ENCODE measurements at regions not wholly inside any gene's neighbourhood (a gene's known extent, or its start where the extent isn't known, plus 50 kb on each side); places are given as distances from the start of the nearest gene placed in this dataset.

DNA sequence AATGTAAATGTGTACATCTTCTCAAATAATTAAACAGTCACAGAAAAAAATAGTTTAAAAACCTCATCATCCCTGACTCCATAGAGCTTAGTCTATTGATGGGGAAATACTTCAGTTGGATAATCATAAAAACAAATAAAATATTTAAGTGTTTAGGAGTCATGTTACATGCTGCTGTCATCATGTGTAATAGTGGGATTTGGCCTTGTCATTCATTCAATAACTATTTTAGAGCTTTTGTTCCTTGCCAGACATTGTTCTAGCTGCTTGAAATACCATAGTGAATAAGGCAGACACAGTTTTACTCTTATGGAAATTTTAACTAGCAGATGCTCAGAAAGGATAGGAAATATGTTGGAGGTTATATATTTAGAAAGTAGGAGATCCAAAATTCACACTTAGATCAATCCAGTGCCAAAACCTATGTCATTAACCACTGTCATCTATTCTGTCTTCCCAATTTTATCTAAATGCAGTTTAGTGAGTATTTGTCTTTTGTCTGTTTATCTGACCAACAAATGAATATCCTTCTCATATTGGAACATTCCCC is 324.7 kb downstream of the CASP12 start:
- no peak overlapping the region for H4K5ac ChIP-seq (ENCODE audit: insufficient read length, low read depth, low read length)
- H4K20me1 ChIP-seq (replicated peaks in 1 of 2; ENCODE audit: control insufficient read depth in 1 of 2, insufficient read depth in 2 of 2, low read length in 2 of 2): no peaks in the 10 kb centered on the region
- no peak overlapping the region for H4K8ac ChIP-seq (ENCODE audit: extremely low read depth, insufficient read depth, low read length)
- H3K27me3 ChIP-seq (replicated peaks in 1 of 4; ENCODE audit: control insufficient read depth in 3 of 4, extremely low read depth in 1 of 4, insufficient read depth in 3 of 4, low read length in 3 of 4): no peaks in the 10 kb centered on the region
- no peak overlapping the region for H3K9ac ChIP-seq (replicated peaks in 1 of 4; ENCODE audit: extremely low read depth in 1 of 4, low read depth in 3 of 4, low read length in 3 of 4)
- H3K23me2 ChIP-seq (ENCODE audit: low read depth, low read length): no peaks in the 10 kb centered on the region
- H3K4me2 ChIP-seq (ENCODE audit: insufficient read depth in 1 of 2, low read depth in 2 of 2, low read length in 2 of 2): no peak overlapping the region
- no peak overlapping the region for H3K4ac ChIP-seq (replicated peaks; ENCODE audit: insufficient read length, low read depth, low read length)
- ChIA-PET POLR2A (ENCODE audit: partially characterized antibody) (no interaction called here), CTCF (ENCODE audit: partially characterized antibody) (no interaction called here)
- TF ChIP-seq EZH2 (IDR thresholded peaks at IDR 0.05; ENCODE audit: low read depth, low read length, severe bottlenecking) (no peak), GTF2F1 (IDR thresholded peaks at IDR 0.05; ENCODE audit: borderline replicate concordance, low read depth, low read length) (no peak), BCL11A (IDR thresholded peaks at IDR 0.05; ENCODE audit: low read depth in 2 of 2, low read length in 2 of 2) (no peak), CBX5 (IDR thresholded peaks at IDR 0.05; ENCODE audit: low read depth, low read length) (no peak), RFX5 (IDR thresholded peaks at IDR 0.05; ENCODE audit: borderline replicate concordance, low read depth, low read length) (no peak), HDAC6 (IDR thresholded peaks at IDR 0.05; ENCODE audit: low read depth, low read length) (no peak), SP1 (IDR thresholded peaks at IDR 0.05; ENCODE audit: low read depth, low read length) (no peak), CREB1 (IDR thresholded peaks at IDR 0.05) (no peak), KDM4A (IDR thresholded peaks at IDR 0.05; ENCODE audit: low read depth, low read length, severe bottlenecking) (no peak), SP2 (IDR thresholded peaks at IDR 0.05; ENCODE audit: low read length) (no peak), POLR2A (IDR thresholded peaks at IDR 0.05; ENCODE audit: control extremely low read depth in 1 of 2, low read depth in 2 of 2, low read length in 2 of 2) (no peak), SAP30 (IDR thresholded peaks at IDR 0.05; ENCODE audit: insufficient read depth, insufficient replicate concordance, low read length) (no peak), NANOG (IDR thresholded peaks at IDR 0.05; ENCODE audit: insufficient read depth, low read depth, low read length, poor library complexity, severe bottlenecking) (no peak), CHD2 (IDR thresholded peaks at IDR 0.05; ENCODE audit: low read length) (no peak), TCF12 (IDR thresholded peaks at IDR 0.05; ENCODE audit: low read depth, low read length) (no peak), EP300 (IDR thresholded peaks at IDR 0.05; ENCODE audit: borderline replicate concordance in 1 of 2, low read depth in 2 of 2, low read length in 2 of 2) (no peak), BACH1 (IDR thresholded peaks at IDR 0.05; ENCODE audit: low read length) (no peak)
- no peak overlapping the region for H3K18ac ChIP-seq (ENCODE audit: extremely low read depth, low read length)
- H3K27ac ChIP-seq (ENCODE audit: low read depth, low read length): no peak overlapping the region
- H3K9me3 ChIP-seq (ENCODE audit: insufficient read depth in 2 of 2, low read depth in 1 of 2, low read length in 1 of 2): 0 out of 4 replicates have a peak, but pooled peaks cover 0 to 12% of the 10 kb centered on the region in 2 experiments
- 0 out of 8 replicates have a peak, but pooled peaks cover 0 to 3% (median 0%) of the 10 kb centered on the region in 4 experiments for H3K36me3 ChIP-seq (ENCODE audit: control insufficient read depth in 2 of 4, insufficient read depth in 4 of 4, low read length in 3 of 4)
- no peak overlapping the region for H3K56ac ChIP-seq (replicated peaks; ENCODE audit: insufficient read length, low read depth, low read length)
- no peak overlapping the region for H3K4me3 ChIP-seq (ENCODE audit: extremely low read depth in 1 of 4, insufficient read depth in 2 of 4, low read depth in 3 of 4, low read length in 4 of 4)
- no peak overlapping the region for H2AK5ac ChIP-seq (ENCODE audit: low read depth, low read length)
- no peak overlapping the region for H3K14ac ChIP-seq (ENCODE audit: insufficient read length)
- no peak overlapping the region for H4K91ac ChIP-seq (replicated peaks; ENCODE audit: insufficient read length, low read length)
- H2BK20ac ChIP-seq (ENCODE audit: low read length): no peak overlapping the region
- FAIRE-seq: no peak
- no peak overlapping the region for H2BK12ac ChIP-seq (ENCODE audit: low read depth, low read length)
- H3K79me2 ChIP-seq (ENCODE audit: control insufficient read depth in 1 of 2, insufficient read depth in 2 of 2, low read length in 2 of 2): no peaks in the 10 kb centered on the region
- H3K4me1 ChIP-seq (replicated peaks in 1 of 4; ENCODE audit: control insufficient read depth in 3 of 4, insufficient read depth in 4 of 4, low read length in 3 of 4): no peaks in the 10 kb centered on the region
- no peak for DNase-seq (ENCODE audit: low read depth in 1 of 2, low spot score in 2 of 2)
- no peak overlapping the region for H2AFZ ChIP-seq (ENCODE audit: low read length)
- H3K79me1 ChIP-seq (ENCODE audit: low read depth, low read length): no peaks in the 10 kb centered on the region
- no peak overlapping the region for H2BK120ac ChIP-seq (replicated peaks; ENCODE audit: low read depth, low read length)
- H3K23ac ChIP-seq (ENCODE audit: insufficient read length): no peak overlapping the region
- H2BK15ac ChIP-seq (ENCODE audit: low read length): no peak overlapping the region
- H2BK5ac ChIP-seq (ENCODE audit: low read depth, low read length): no peak overlapping the region

Data from H1 (cell line).